GM21423 (cell line): ENCODE measurements at regions not wholly inside any gene's neighbourhood (a gene's known extent, or its start where the extent isn't known, plus 50 kb on each side); places are given as distances from the start of the nearest gene placed in this dataset.

Experiments
- ATAC-seq: cut with Tn5 transposase; IDR thresholded peaks from one replicate; pipeline ENCODE4 v1.9.1; 2021; ENCODE audit warnings: mild to moderate bottlenecking, moderate library complexity; ENCODE audit not compliant: unreplicated experiment

DNA sequence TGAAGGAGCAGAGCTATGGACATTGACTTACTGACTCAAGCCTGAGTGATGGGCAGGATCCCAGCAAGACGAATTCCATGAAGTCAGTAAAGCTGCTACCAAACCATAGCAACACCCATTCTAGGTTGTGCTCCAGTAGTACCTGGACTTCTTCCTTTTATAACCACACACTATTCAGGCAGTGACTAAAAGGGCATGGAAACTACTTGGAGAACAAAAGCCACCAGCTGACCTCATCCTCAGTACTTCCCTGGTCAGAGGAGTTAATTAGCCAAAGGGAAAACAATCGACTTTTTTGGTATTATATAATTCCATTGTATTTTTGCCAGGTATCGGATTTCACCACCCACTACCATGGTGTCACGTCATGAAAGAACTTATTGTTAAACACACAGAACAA, 237.1 kb downstream of the TTC32 start:
- no peak for ATAC-seq

- no peak for ATAC-seq
These were observed 242.6 kb downstream of the TTC32 start for GRCh38 chr2:19659024-19659792.

- ATAC-seq: no peak
These were observed 245.8 kb downstream of the TTC32 start for GRCh38 chr2:19656011-19656410.

DNA sequence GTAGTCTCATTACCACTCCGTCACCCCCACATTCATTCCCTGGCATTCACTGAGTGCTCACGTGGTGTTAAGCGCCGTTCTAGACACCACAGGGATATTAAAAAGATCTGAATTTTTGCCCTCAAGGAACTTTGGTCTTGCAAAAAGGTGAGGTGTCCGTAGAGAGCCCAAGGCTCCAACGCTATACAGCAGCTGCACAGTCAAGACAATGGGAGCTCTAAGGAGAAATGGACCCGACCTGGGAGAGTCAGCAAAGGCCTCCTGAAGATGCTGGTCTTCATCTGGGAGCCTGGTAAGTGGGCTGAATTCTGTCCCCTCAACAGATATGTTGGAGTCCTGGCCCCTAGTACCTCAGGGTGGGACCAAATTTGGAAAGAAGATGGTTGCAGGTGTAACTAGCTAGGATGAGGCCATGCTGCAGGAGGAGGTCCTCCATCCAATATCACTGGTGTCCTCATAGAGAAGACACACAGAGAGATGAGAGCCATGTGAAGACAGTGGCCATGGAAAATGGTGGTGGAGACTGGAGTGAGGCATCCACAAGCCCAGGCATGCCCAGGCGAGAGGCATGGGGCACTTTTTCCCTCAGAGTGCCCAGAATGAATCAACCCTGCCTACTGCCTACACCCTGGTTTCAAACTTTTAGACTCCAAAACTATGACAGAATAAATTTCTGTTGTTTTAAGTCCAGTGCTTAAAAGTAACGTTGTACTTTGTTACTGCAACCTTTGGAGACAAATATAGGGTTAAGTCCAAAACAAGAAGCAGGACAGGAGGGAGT, 247.3 kb downstream of the TTC32 start:
- ATAC-seq: no peak

- no peak for ATAC-seq
These were observed 248.3 kb downstream of the TTC32 start for GRCh38 chr2:19653509-19653908.

DNA sequence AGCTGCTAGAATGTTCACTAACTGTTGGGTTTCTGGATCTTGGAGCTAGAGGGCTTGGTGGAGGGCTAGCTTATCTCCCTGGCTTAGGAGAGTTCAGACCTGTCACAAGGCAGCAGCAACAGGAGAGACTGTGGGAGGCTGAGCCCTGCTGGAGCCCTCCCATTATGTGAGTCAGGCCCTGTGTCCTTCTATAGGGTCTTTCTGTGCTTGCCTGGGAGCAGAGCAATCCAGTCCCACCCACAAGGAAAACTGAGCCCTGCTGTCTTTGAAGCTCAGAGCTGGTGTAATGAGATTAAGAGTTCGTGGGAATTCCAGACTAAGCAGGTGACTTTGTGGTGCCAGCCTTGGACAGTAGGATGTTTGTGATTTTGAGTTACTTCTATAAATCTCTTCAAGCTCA, 249.0 kb downstream of the TTC32 start:
- no peak for ATAC-seq

- ATAC-seq: no peak
These were observed 250.3 kb downstream of the TTC32 start for GRCh38 chr2:19651466-19651865.

DNA sequence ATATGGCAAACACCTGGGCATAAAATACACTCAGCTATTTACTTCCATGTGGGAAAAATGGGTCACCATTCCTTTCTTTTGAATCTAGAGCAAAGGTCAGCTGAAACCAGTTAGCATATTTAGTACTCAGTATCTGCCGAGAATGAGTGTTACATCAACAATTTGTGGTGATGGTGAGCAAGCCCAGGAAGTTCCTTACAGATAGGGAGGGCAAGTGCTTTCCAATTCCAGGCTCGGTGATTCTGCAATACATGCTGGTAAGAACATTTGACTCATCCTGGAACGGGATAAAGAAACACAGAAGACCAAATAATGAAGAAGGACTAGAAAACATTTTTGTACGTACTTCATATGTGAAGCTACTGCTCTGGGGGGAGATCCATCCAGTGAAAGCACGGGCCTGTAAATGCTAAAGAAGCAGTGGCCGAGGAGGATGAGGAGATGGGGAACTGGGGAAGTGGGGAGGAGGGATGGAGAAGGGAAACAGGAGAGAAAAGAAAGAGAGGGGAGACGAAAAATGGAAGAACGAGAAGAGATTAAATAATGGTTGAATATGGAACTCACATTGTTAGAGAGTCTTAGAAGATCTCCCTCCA, 251.9 kb downstream of the TTC32 start:
- no peak for ATAC-seq

DNA sequence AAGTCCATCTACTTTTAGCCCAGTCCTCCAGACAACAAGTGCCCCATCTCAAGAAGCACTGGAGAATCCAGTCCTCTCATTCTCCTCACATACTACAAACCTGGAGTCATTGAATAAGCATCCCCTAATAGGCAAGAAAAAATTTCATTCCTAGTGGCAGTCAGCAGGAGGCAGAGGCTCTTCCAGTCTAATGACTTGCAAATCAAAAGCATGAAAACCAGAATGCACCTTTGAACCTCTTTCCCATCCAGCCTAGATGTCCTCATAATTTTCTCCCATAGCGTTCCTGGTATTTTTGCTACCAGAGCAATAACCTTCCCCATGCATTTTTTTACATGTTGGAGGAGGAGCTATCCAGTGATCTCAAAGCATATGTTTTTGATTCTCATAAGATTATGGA, 252.6 kb downstream of the TTC32 start:
- no peak for ATAC-seq

DNA sequence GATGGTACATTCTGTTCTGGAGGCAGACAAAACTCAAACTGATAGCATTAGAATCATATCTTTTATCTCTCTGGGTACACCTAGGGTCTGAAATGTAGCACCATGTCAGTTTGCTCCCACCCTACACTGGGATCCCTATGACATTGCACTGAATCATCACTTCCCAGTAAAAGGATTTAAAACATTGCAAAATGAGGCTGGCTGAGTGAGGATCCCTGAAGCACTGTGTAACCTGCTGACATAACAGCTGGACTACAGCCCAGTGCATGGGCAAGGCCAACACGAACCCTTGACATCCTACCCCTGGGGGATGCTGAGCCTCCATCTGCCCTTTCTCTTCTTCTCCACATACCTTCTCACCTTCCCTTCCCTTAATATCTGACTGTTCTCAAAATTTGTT, 253.2 kb downstream of the TTC32 start:
- no peak for ATAC-seq

- no peak for ATAC-seq
These were observed 254.8 kb downstream of the TTC32 start for GRCh38 chr2:19646987-19647386.

- no peak for ATAC-seq
These were observed 257.0 kb downstream of the TTC32 start for GRCh38 chr2:19644763-19645162.

GRCh38 chr2:19643117-19643518, 258.7 kb downstream of the TTC32 start:
- peak; percentile 83 for ATAC-seq

- no peak for ATAC-seq
These were observed 259.3 kb downstream of the TTC32 start for GRCh38 chr2:19642501-19642900.

DNA sequence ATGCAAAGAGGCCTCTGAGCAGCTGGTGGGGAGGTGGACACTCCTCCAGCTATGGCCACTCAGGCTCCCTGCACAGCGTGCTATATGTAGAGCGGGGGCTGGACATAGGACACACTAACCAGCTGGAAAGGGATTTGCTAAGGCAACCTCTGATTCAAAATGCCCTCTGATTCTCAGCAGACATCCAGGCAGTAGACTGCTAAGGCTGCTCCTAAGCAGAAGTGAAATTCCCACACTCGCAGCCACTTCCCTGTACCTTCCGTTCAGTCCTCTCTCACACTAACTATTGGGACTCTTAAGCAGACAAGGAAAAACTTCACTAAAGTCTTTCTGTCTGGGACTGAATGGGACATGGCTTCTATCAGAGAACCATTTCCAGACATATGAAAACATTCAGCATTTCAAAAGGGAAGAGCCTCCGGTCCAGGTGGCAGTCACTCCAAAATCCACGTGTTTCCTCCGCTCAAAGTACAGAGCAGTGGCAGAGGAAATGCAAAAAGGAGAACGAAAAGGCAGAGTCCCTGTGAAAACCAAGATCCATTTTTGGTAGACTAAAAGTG, 265.8 kb downstream of the TTC32 start:
- ATAC-seq: no peak

DNA sequence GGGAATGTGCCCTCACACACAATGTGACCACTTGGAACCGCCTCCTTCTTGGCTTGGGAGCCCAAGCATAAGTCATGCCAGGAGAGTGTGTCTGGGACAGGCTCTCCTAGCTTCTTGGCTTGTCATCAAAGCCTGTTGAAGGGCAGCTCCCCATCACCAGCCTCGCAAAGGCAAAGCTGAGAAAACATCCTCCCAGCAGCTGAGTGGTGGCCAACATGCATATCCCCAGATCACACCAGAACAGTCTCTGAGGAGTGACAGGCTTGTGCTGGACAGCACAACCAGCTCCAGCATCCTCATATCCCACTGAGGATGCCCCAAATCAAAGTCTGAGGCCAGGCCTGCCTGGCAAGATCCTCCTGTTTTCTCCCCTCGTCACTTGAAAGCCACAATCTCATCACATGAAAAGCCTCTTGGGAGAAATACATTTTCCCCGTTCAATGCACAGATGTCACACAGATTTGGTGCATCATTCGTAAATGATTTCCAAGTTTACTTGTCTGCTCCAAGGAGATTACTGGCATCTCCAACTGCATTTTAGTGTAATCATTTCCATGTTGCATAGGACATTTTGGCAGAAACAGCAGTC, 269.3 kb downstream of the TTC32 start:
- ATAC-seq: no peak

- no peak for ATAC-seq
These were observed 269.9 kb downstream of the TTC32 start for GRCh38 chr2:19631871-19632270.

DNA sequence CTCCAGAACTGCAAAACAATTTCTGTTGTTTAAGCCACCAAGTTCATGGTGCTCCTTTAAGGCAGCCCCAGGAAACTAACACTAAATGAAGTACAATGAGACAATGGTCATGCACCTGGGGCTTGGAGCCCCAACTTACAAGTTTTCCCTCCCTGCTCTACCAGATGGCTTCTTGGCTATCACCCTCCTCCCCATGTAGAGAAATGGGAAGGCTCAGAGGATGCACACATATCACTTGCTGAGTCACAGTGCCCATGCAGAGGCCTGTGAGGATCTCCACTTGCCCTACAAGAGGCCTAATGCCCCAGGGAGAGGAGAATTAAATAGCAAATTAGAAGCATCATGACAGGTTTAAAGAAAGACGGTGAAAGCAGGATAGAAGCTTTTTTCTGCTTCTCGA, 270.9 kb downstream of the TTC32 start:
- no peak for ATAC-seq

DNA sequence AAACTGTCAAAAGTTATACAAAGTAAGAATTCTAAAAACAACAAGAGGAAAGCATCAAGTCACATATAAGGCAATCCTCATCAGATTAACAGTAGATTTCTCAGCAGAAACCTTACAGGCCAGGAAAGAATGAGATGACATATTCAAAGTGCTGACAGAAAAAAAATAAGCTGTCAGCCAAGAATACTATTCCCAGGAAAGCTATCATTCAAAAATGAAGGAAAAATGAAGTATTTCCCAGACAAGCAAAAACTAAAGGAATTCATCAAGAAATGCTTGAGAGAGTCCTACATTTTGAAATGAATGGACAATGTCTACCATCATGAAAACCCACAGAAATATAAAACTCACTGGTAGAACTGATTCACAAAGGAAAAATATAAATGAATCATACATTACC, 268.9 kb upstream of the OSR1 start:
- no peak for ATAC-seq

- ATAC-seq: no peak
These were observed 265.1 kb upstream of the OSR1 start for GRCh38 chr2:19623488-19623887.

GRCh38 chr2:19617257-19617848, 258.9 kb upstream of the OSR1 start:
- ATAC-seq: no peak
